GM21526 (cell line): ENCODE measurements at regions not wholly inside any gene's neighbourhood (a gene's known extent, or its start where the extent isn't known, plus 50 kb on each side); places are given as distances from the start of the nearest gene placed in this dataset.

ENCODE experiments used
- ATAC-seq: cut with Tn5 transposase; IDR thresholded peaks from one replicate; pipeline ENCODE4 v1.9.1; 2021; ENCODE audit warnings: moderate library complexity; ENCODE audit not compliant: unreplicated experiment, low FRiP score

DNA sequence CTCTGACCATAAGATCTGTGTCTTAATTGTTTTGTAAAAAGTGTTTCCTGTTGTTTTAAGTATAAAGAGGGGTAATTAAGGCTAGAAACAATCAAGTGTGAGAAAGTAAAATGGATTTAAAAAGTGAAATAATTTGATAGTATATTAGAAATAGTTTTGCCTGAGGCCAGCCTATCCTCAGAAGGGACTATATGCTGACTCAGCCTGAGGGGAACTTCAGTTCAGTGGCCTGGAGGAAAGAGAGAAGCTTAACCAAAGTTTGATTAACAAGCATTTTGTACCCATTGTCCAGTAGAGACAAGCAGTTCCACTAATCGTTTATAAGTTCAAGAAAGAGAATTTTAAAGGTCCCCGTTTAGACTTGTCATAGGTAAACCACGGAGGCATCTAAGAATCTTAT is 1793.2 kb upstream of the PRR20A start:
- no peak for ATAC-seq

DNA sequence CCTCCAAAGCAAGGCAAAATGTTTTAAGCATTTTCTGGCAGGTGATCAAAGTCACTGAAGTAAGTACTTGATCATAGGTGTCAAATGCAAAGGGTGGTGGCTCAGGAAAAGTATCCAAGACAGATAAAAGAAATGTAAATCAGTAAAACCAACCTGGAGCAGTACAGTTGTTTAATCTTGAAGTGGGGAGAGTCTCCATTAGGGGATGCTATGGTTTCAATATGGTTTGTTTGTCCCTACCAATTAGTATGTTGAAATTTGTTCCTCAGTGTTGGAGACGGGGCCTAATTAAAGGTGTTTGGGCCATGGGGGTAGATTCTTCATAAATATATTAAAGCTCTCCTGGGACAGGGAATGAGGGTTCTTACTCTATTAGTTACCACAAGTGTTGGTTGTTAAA is 1781.7 kb upstream of the PRR20A start:
- ATAC-seq, result no peak

DNA sequence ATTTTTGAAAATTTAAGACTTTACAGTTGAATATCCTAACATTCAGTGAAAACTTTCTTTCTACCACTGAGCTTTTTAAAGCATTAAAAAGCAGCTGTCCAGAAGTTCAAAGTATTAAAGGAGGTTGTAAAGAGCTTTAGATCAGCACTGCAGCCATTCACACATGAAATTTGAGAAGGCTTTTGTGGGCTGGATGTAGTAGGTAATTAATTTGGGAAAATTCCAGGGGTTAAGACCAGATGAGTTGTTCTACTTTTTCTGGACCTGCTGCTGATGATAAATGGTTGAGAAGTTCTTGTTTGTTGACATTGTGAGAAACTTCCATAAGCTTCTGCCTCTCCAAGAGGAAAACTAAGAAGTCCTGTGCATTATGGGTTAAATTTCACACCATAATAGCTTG is 1779.6 kb upstream of the PRR20A start:
- no peak for ATAC-seq

DNA sequence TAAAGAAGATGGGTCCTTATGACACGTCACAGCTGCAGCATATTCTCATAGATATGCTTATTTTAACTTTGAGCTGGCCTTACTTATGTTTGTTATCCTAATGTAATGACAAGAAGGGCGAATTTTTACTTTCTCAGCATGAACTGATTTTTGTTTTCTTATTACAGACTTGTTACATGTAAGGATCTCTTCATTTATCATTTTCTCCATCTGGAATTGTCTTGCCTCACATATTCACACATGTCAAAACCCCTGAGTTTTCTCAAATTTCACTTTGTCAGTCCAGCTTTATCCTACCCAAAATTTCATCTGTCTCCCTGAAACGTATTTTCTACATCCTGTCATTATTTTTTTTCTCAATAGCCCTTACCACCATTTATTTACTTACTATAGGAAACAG is 1774.0 kb upstream of the PRR20A start:
- no peak for ATAC-seq

DNA sequence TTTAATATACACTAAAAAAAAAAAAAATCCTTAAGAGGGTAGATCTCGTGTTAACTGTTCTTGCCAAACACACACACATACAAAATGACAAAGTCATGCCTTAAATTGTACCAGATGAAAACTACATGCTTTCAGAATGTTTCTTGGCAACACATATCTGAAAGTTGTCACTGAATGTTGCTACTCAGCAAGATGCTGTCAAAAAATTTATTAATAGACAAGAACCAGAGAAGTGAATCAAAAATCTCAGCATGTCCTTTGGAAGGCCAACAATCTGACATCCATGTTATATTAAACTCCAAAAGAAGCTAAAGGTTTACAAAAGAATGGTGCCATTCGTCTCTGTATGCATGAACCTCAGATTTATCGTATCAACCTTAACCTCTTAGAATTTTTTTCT is 1746.2 kb upstream of the PRR20A start:
- no peak for ATAC-seq

DNA sequence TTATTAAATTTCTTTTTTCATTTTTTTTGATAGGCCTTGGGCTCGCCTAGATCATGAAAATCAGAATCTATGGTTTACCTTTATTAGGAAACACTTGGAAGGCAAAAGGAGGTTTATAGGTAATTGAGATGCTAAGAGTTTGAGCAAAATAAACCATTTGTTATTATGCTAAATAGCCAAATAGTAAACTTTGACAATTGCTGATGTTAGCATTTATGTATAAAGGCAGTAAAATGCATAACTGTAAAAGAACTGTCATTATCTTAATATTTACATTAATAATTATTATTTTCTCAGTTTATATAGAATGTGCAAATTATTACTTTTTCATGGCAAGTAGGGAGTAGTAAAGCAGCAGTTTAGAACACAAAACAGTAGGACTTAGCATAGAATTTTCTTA is 1737.8 kb upstream of the PRR20A start:
- ATAC-seq, result no peak

DNA sequence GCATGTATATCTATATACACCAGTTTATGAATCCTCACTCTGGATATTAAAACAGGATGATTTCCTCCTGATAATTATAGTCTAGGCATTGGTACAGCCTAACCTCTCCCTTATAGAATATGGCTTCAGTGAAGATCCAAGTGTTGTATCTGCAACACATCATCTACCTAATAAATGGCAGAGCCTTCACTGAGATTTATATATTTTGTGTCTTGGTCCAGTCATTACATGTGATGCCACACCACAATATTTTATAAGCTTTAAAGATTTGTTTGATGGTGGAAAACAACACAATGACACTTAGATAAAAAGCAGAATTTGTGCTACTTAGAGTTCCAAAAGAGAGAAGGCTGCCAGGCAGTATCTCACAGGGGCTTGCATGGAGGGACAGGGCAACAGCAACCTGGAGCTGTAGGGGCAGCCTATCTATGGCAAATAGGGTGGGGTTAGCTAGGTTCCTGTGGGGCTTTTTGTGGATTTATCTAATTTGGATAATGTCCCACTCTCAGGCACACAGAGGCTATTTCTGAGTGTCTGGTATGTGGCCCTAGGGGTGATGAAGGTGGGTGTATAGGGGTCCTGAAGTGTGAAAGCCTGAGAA is 1736.7 kb upstream of the PRR20A start:
- ATAC-seq, result no peak

DNA sequence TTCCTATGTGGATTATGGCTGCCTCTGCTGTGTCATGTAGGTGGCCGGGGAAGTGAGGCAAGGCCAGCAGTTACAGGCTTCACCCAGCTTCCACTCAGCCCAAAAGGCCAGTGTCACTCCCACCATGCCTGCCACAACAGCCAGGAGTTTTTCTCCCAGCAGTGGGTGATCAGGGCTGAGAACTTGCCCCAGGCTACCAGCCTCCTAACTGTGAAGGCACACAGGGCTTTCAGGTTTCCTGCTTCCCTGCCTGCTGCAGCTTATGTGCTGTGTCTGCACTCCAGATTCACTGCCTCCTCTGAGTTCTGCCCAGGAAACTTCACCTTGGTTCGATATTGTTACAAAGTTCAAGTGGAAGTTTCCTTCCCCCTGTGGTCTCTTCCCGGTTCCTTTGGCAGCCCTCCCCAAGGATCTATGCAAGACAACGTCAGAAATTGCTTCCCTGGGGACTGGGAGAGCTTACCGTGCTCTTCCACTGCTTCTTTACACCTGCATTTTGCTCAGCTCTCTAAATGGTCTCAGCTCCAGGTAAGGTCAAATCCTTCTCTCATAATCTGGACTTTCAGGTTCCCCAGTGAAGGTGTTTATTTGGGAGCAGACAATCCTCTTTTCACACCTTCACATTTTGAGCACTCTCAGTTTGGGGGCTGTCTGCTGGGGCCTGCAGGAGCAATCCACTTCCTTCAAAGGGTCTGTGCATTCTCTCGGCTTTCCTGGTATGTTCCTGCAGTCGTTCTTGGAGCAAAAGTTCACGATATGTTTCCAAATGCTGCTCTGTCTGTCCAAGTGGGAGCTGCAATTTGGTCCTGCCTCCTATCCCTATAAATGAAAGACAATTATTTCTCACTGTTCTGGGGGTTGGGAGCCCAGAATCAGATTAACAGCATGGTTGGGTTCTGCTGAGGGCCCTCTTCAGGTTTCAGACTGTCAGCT is 1730.1 kb upstream of the PRR20A start:
- ATAC-seq, result no peak

DNA sequence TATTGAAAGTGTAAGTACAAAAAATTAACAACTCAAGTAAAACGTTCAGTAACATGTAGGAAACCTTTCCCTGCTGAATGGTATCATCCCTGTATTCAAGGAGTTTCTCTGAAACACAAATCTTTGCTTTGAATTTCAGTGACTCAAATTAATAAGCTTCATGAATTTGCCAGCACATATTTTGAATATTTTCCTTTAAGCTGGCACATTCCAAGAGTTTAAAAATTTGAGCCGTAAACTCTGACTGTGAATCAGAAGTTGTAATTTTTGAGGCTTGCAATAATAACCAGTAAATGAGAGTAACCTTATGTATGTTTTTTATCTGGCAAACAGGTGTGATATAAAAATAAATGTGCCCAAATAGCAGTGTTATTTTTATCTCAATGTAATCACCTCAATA is 1722.6 kb upstream of the PRR20A start:
- no peak for ATAC-seq

DNA sequence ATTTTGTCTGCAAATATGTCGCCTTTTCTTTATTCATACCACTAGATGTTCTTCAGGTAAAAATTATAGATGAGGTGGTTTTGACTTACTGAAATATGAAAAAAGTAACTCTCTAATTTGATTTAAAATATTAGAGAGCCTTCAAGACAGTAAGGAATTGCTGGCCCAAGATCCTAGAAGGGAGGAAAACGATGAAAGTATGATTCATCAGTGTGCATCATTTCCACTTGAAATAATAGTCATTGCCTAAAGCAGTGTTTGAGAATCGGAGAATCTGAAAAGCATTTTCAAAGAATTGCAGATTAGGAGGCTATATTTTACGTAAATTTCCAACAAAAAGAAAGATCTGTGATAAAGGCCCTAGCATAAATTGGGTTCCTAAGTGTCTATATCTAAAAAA is 1707.9 kb upstream of the PRR20A start:
- ATAC-seq, result no peak

DNA sequence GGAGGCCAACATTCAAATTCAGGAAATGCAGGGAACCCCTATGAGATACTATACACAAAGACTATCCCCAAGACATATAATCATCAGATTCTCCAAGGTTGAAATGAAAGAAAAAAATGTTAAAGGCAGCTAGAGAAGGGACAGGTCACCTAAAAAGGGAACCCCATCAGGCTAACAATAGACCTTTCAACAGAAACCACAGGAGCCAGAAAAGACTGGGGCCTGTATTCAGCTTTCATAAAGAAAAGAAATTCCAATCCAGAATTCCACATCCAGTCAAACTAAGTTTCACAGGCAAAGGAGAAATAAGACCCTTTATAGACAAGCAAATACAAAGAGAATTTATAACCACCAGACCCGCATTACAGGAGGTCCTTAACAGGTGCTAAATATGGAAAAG is 1703.6 kb upstream of the PRR20A start:
- no peak for ATAC-seq

DNA sequence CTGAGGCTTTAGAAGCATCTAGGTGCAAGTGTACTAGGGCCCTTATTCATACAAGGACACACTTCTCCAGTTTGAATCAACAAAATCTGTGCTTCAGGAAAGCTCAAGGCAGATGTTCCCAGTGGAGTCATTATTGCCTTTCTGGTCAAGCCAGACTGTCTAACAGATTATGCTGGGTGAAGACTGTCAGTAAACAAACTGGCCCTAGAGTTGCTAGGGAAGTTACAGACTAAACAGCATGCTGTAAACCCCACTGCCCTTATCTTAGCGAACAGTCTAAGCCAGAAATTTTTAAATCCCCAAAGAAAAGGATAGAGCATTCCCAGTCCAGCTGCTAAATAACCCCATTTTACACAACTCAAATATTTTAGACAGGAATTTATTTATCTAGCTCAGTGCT is 1701.3 kb upstream of the PRR20A start:
- ATAC-seq, result no peak

DNA sequence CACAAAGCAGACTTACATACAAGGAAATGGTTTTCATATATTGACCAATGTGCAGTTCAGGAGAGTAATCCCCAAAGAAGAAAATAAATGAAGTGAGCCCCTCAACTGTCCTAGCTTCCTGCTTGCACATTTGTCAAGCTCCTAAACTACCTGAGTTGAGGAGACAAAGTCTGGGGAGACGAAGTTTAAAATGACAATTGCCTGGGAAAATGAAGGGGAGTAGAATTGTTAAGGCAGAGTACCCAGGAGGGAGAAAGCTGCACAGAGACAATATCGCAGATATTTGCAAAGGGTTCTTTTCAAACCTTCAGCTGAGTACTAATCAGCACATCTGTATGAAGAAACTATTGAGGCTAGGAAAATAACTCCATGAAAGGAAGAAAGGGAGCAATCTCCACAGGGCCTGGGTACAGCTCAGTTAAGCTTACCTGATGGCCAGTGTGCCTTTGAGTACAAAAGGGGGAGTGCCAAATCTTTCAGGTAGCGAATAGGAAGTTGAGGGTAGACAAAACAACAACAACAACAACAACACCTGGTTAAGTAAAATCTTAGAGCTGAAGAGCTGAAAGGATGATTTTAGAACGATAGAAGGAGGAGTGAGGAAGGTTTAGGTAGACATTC is 1700.1 kb upstream of the PRR20A start:
- ATAC-seq, result no peak

DNA sequence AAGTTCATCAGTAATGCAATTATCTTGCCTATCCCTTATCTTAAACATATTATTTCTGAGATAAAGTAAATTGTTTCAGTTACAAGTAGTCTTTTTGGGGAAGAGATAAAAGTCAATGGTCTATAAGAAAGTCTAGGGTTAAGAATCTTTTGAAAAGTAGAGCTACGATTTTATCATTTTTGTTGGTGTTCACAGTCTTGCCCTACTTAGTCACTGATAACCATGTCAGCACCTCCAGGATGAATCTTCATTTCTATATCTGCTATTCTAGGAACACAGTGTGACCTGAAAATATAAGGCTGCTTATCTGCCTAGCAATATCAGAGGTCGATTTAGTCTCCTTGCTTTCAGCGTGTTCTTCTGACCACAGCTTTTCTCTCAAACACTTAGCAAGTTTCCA is 1676.5 kb upstream of the PRR20A start:
- ATAC-seq, result no peak

DNA sequence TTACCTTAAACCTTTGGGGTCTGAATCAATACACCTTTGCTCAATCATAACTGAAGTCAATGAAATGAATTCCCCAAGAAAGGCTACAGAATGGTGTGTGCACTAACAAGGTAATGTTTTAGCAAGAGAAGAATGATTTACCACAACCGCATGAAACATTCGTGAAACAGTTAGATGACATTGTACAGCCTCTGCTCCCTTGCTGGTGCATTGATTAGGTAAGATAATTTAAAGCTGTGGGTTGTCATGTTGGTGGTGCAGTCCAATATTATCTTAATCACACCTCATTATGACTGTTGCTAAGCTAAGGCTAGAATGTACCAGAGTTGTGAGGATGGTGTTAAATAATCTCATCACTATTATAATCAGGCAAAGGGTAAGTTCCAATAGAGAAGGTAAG is 1673.2 kb upstream of the PRR20A start:
- no peak for ATAC-seq

DNA sequence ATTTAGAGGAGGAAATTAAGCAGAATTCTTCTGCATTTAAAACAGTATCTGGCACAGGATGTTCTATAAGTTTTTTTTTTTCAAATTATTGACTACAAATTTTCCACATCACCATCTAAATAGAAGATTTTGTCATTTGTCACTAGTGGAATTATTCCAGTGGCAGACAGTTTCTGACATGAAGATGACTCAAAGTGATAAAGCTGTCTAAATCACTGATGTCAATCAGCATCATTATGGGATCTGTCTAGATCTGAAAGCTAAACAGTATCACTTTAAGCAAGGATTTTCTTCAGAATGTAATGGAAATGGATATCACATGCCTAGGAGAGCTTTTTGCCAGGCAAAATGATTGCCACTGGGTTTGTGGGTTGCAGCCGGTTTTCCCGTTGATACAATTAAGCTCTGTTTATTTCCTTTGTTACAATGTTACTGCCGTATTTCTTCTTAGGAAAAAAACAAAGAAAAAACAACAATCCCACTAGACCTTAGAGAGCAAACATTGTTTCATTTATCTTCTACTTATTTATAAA is 1657.0 kb upstream of the PRR20A start:
- no peak for ATAC-seq

DNA sequence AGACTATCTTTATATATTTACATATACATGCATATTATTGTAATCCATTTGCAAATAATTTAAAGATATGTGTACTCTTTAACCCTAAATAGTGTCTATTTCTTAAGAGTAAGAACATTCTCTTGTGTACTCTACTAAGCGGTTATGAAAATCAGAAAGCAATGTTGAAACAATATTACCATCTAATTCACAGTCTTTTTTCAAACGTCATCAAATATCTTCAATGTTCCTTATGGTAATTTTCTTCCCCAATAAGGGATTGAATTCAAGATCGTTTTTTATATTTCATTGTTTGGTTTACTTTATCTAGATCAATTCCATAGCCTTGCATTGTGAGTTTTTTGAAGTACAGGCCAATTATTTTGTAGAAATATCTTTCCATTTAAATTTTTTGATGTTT is 1647.4 kb upstream of the PRR20A start:
- no peak for ATAC-seq

DNA sequence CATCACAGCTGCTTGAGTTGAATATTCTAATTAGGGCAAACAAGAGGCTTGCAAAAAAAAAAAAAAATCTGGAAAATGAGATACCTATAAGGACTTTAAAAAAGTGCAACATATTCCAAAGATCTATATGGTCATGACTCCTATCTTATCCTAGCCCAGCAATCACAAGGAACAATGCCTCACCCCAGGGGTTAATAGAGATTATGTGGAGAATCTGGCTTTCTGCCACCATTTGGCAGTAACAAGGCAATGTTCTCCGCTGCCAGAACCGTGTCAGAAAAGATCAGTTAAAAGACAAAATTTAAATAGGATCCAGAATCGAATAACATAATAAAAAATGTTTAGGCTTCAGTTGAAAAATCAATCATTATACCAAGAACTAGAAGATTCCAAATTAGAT is 1643.2 kb upstream of the PRR20A start:
- ATAC-seq, result no peak

DNA sequence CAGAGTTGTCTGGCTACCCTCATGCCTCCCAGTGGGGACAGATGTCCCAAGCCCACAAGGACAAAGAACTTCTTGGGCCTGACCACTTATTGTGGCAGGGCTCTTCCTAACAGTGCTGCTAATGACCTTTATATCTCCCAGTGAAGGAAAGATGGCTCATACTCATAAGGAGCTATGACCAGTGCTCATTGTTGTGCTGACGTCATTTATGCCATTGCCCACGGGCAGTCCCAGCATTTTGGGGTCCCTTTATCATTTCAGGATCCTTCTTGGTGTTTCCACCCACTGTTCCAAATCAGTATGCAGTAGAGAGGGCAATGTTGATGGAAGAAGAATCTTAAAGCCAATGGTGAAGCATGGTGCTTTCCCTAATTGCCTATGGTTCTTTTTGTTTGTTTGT is 1640.0 kb upstream of the PRR20A start:
- no peak for ATAC-seq

DNA sequence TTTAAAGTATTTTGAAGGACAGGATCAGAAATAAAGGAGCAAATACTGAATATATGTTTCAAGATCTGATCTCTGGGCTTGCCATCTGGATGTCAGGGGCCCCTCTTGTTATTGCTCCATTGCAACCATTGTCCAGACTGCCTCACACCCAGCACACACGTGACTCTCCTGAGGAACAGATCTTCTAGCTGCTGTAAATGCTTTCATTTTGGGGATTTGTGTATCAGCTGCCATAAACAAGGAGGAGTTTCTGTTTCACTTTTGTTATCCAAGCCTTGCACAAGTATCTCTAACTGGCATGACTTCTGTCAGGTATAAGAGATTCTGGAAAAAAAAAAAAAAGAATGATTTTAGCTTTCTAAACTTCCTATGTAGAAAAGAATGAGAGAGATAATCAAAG is 1624.1 kb upstream of the PRR20A start:
- no peak for ATAC-seq

DNA sequence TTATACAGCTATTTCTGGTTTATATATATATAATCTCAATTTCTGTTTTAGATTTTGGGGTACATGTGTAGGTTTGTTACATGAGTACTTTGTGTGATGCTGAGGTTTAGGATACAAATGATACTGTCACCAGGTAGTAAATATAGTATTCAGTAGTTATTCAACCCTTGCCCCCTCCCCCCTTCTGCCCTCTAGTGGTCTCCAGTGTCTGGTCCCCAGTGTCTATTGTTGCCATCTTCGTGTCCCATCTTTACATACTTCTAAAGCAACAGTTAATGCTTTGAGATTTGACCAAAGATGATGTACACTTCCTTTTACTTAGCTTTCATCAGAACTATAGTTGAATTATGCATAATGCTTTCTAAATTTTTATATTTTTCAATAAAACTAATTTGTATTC is 1623.4 kb upstream of the PRR20A start:
- no peak for ATAC-seq

DNA sequence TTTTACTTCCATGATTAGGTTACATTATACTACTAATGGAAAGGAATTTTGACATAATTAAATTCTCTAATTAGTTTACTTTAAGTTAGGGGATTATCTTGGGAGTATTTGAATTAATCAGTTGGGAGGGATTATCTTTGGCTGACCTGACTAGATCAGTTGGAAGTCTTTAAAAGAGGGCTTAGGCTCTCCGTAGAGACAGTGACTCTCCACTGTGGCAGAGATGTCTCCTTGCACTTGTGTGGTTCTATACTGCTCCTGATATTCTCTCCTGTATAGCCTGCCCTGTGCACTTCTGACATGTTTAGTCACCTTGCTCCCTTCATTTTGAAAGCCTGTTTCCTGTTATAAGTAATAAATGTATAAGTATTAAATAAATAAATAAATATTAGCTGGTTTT is 1612.3 kb upstream of the PRR20A start:
- ATAC-seq, result no peak
